HL-60 (cell line): ENCODE measurements at regions not wholly inside any gene's neighbourhood (a gene's known extent, or its start where the extent isn't known, plus 50 kb on each side); places are given as distances from the start of the nearest gene placed in this dataset.

Experiments
- CTCF ChIP-seq: IDR thresholded peaks from one replicate; pipeline ENCODE4 v1.5.1; 2011; ENCODE audit warnings: low read length, control low read depth, inconsistent platforms; ENCODE audit not compliant: insufficient read depth
- GABPA ChIP-seq: IDR thresholded peaks from 2 replicates; pipeline ENCODE4 v1.6.1; 2012; ENCODE audit warnings: low read depth
- POLR2AphosphoS5 ChIP-seq: IDR thresholded peaks from 2 replicates; pipeline ENCODE4 v1.6.1; 2012; ENCODE audit warnings: low read depth
- REST ChIP-seq: IDR thresholded peaks from 2 replicates; pipeline ENCODE4 v1.6.1; 2012; ENCODE audit warnings: low read depth; ENCODE audit not compliant: insufficient replicate concordance
- SPI1 ChIP-seq: IDR thresholded peaks from 2 replicates; pipeline ENCODE4 v1.6.1; 2012; ENCODE audit warnings: low read depth, mild to moderate bottlenecking, borderline replicate concordance

- TF ChIP-seq CTCF (no peak), POLR2AphosphoS5 (no peak), GABPA (no peak), REST (no peak), SPI1 (no peak; the same call in 1 of the 2 replicates)
Observed at GRCh38 chr2:144015655-144016245, 504.2 kb downstream of the ZEB2 start.
